ENCODE measurements at regions not wholly inside any gene's neighbourhood (a gene's known extent, or its start where the extent isn't known, plus 50 kb on each side); places are given as distances from the start of the nearest gene placed in this dataset.

DNA sequence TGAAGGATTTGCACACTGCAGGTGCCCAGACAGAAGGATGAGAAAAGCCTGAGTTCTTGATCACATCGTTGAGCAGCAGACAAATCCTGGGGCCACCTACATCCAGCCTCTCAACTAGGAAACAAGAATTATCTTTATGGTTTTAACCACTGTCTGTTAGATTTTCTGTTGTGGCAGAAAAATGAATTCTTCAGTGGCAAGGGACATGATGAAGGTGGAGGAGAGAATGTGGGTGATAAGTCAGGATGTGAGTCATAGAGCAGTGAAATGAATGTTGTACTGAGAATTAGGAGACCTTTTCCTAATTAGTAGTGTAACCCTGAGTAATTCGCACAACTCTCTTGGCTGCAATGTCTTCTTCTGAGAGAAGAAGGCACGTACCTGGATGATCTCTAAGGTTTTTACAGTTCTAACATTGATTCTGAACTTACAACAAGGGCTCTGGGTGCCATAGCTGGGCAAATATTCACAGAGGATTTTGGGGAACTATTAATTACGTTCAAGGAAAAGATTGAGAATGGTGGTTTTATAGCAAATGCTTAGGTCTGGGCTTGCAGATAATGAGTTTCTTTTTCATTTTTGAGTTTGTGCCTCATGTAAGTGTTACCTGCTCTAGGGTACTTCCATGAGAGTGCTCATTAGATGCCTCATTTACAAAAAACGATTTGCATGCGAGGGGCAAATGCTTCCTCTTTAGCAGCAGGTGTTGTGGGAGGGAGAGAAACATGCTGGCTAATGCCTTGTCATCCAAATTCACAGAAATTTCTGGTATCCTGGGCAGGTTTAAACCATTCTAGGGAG is 111.0 kb upstream of the KL start:
- TF ChIP-seq POLR2AphosphoS5 (IDR thresholded peaks at IDR 0.05; ENCODE audit: borderline replicate concordance, low read depth, low read length) (no peak), EZH2 (IDR thresholded peaks at IDR 0.05) (no peak)
